Right lobe of liver (tissue), 4 donors: ENCODE measurements at regions not wholly inside any gene's neighbourhood (a gene's known extent, or its start where the extent isn't known, plus 50 kb on each side); places are given as distances from the start of the nearest gene placed in this dataset.

Experiments
- POLR2A ChIP-seq: fragments of 450-650 bp; IDR thresholded peaks from one replicate; pipeline ENCODE4 v1.6.1; 2017; ENCODE audit warnings: antibody characterized with exemption, mild to moderate bottlenecking
- TF ChIP-seq, protein P1 (sequence below), 4 donors: fragments of 200-600 bp in 3 of 4; fragments of 450-650 bp in 1 of 4; IDR thresholded peaks; one replicate each; pipeline versions ENCODE4 v1.5.1 to v1.8.0; 2016 to 2022; ENCODE audit warnings: antibody characterized with exemption in 4 of 4, mild to moderate bottlenecking in 2 of 4
- donor health status: DM: no; HTN: no; CAD: no.
- donor health status: DM: no; HTN: no; CAD: no.
- donor health status: DM: no; HTN: yes; CAD: no.

DNA sequence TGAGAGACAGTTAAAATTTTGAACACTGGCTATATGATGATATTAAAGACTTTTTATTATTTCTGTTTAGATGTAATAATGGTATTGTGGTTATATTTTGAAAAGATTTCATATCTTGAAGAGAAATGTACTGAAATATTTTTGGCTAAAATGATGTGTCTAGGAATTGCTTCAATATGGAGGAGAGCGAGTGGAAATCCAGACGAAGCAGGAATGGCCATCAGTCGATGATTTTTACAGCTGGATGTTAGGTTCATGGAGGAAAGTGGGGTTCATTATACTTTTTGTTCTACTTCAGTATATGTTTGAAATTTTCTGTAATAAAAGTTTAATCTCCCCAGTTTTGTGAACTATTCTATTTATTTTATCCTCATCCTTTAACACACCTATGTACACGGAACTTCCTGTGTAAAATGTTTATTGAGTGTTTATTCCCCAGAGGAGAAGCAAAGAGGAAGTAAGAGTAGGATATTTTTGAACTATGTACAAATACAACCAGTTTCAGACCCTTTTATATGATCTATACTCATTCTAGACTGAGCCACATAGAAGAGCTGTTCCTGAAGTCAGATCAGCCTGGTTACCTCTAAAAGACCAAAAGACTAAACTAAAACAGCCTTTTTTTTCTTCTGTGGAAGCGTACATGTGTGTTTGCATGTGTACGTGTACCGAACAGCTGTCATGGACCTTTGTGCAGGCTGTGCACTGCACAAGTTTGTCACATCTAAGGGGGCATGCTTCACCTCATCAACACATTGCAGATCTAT, 211.0 kb upstream of the NUDT4 start:
- TF ChIP-seq, protein P1, sequence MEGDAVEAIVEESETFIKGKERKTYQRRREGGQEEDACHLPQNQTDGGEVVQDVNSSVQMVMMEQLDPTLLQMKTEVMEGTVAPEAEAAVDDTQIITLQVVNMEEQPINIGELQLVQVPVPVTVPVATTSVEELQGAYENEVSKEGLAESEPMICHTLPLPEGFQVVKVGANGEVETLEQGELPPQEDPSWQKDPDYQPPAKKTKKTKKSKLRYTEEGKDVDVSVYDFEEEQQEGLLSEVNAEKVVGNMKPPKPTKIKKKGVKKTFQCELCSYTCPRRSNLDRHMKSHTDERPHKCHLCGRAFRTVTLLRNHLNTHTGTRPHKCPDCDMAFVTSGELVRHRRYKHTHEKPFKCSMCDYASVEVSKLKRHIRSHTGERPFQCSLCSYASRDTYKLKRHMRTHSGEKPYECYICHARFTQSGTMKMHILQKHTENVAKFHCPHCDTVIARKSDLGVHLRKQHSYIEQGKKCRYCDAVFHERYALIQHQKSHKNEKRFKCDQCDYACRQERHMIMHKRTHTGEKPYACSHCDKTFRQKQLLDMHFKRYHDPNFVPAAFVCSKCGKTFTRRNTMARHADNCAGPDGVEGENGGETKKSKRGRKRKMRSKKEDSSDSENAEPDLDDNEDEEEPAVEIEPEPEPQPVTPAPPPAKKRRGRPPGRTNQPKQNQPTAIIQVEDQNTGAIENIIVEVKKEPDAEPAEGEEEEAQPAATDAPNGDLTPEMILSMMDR (IDR thresholded peaks at IDR 0.05) = no peak
- no peak for TF ChIP-seq POLR2A
